ENCODE measurements at regions not wholly inside any gene's neighbourhood (a gene's known extent, or its start where the extent isn't known, plus 50 kb on each side); places are given as distances from the start of the nearest gene placed in this dataset.

DNA sequence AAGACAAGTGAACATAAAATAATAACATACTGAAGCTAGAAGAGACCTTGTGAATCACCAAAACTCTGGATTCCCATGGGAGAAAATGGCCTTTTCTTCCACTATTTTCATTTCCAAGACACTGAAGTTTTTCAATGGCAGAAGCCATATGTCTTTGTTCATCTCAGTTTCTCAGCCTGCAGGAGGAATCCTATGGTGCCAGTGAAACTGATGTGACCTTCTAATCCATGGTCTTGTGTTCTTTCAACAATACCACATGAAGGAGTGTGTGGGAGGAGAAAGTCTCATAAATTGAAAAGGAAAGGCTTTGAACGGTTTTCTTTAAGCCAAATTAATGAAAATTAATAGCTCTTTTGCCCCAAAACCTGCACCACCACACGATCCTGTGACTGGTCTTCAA lies 257.3 kb downstream of the EPHA4 start:
- WGBS (ENCODE audit: low lambda C conversion rate, missing lambda C conversion rate), result 63% methylated on average over 2 of the region's 2 CpGs
- Histone ChIP-seq H3K27ac (no peak overlapping the region), H3K27me3 (no peaks in the 10 kb centered on the region), H2AFZ (no peak overlapping the region), H4K20me1 (ENCODE audit: insufficient read depth, poor library complexity, severe bottlenecking) (no peaks in the 10 kb centered on the region), H3K36me3 (replicated peaks; ENCODE audit: insufficient read depth, low read depth) (no peaks in the 10 kb centered on the region), H3K79me2 (no peaks in the 10 kb centered on the region), H3K4me1 (ENCODE audit: insufficient read depth) (peaks cover 11% of the 10 kb centered on the region), H3K4me2 (no peak overlapping the region), H3K9me3 (ENCODE audit: low read depth) (no peaks in the 10 kb centered on the region), H3K4me3 (no peak overlapping the region), H3K9me2 (replicated peaks; ENCODE audit: insufficient read depth) (no peaks in the 10 kb centered on the region)
- DNase-seq (ENCODE audit: low spot score), result no peak
- TF ChIP-seq CTCF (IDR thresholded peaks at IDR 0.05; ENCODE audit: poor library complexity) (no peak), EZH2phosphoT487 (IDR thresholded peaks at IDR 0.05; ENCODE audit: low read depth, severe bottlenecking, unreplicated experiment) (no peak), EZH2 (IDR thresholded peaks at IDR 0.05; ENCODE audit: borderline replicate concordance) (no peak)

- no peak for DNase-seq (ENCODE audit: low spot score)
- Histone ChIP-seq H3K4me2 (no peak overlapping the region), H3K27ac (no peak overlapping the region), H3K4me1 (ENCODE audit: insufficient read depth) (peaks cover 6% of the 10 kb centered on the region), H3K9me2 (replicated peaks; ENCODE audit: insufficient read depth) (no peaks in the 10 kb centered on the region), H3K9me3 (ENCODE audit: low read depth) (no peaks in the 10 kb centered on the region), H3K4me3 (no peak overlapping the region), H3K27me3 (no peaks in the 10 kb centered on the region), H2AFZ (no peak overlapping the region), H4K20me1 (ENCODE audit: insufficient read depth, poor library complexity, severe bottlenecking) (no peaks in the 10 kb centered on the region), H3K79me2 (no peaks in the 10 kb centered on the region), H3K36me3 (replicated peaks; ENCODE audit: insufficient read depth, low read depth) (no peaks in the 10 kb centered on the region)
- WGBS (ENCODE audit: low lambda C conversion rate, missing lambda C conversion rate), result 81% methylated on average over 3 of the region's 3 CpGs
- TF ChIP-seq CTCF (IDR thresholded peaks at IDR 0.05; ENCODE audit: poor library complexity), result no peak
- TF ChIP-seq EZH2phosphoT487 (IDR thresholded peaks at IDR 0.05; ENCODE audit: low read depth, severe bottlenecking, unreplicated experiment), result no peak
- no peak for TF ChIP-seq EZH2 (IDR thresholded peaks at IDR 0.05; ENCODE audit: borderline replicate concordance)
Measured at GRCh38 chr2:221318376-221319130, 253.6 kb downstream of the EPHA4 start.

DNA sequence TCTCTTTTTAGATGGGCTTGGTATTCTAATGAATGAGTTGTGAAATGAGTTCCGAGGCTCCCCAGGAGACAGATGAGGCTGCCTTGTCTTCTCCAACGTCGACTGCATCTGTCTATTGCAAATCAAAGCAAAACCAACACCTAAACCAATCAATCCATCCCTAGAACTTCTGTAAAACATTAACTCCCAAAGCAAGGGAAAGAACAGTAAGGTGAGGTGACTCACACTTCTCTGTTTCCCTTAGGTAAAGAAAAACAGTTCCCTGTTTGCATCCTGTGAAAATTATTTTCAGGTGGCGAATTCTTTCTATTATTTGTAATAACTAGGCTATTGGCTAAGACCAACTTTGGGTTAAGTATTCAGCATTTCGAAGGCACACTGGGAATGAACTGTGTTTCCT lies 249.4 kb downstream of the EPHA4 start:
- 61% methylated on average over 5 of the region's 5 CpGs for WGBS (ENCODE audit: low lambda C conversion rate, missing lambda C conversion rate)
- H3K4me2 ChIP-seq, result peak overlapping the region; percentile 41
- peaks cover 6% of the 10 kb centered on the region for H3K4me1 ChIP-seq (ENCODE audit: insufficient read depth)
- DNase-seq (ENCODE audit: low spot score), result no peak
- no peaks in the 10 kb centered on the region for H3K36me3 ChIP-seq (replicated peaks; ENCODE audit: insufficient read depth, low read depth)
- H3K27ac ChIP-seq, result no peak overlapping the region
- H4K20me1 ChIP-seq (ENCODE audit: insufficient read depth, poor library complexity, severe bottlenecking), result no peaks in the 10 kb centered on the region
- no peak for TF ChIP-seq EZH2phosphoT487 (IDR thresholded peaks at IDR 0.05; ENCODE audit: low read depth, severe bottlenecking, unreplicated experiment)
- no peak for TF ChIP-seq EZH2 (IDR thresholded peaks at IDR 0.05; ENCODE audit: borderline replicate concordance)
- TF ChIP-seq CTCF (IDR thresholded peaks at IDR 0.05; ENCODE audit: poor library complexity), result no peak
- no peaks in the 10 kb centered on the region for H3K79me2 ChIP-seq
- H3K9me2 ChIP-seq (replicated peaks; ENCODE audit: insufficient read depth), result no peaks in the 10 kb centered on the region
- no peaks in the 10 kb centered on the region for H3K27me3 ChIP-seq
- H2AFZ ChIP-seq, result no peak overlapping the region
- no peak overlapping the region for H3K4me3 ChIP-seq
- H3K9me3 ChIP-seq (ENCODE audit: low read depth), result no peaks in the 10 kb centered on the region

All from hepatocyte (in vitro differentiated cells).